ENCODE measurements at regions not wholly inside any gene's neighbourhood (a gene's known extent, or its start where the extent isn't known, plus 50 kb on each side); places are given as distances from the start of the nearest gene placed in this dataset.

DNA sequence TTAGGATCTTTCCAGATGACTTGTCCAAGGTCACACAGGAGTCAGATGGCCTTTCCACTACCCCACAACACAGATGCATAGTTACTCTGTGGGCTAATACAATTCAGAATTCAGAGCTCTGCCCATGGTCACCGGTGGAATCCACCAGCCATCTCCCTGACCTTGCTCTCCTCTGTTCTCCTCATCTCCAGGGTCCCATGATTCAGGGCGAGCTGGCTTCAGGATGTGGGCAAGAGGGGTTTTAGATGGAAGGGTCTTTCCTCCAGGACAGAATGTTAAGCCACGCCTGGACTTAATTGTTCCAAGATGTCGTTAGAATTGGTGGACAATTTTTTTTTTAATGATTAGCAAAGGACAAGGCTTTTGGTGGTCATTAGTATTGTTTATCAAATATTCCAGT, 81.7 kb upstream of the LARP1 start:
- no peak for TF ChIP-seq CREB5 (CRISPR knock-in tag; IDR thresholded peaks at IDR 0.05; ENCODE audit: low read depth)
- no peak for TF ChIP-seq ISL1 (CRISPR knock-in tag; IDR thresholded peaks at IDR 0.05)
- TF ChIP-seq, protein P1, sequence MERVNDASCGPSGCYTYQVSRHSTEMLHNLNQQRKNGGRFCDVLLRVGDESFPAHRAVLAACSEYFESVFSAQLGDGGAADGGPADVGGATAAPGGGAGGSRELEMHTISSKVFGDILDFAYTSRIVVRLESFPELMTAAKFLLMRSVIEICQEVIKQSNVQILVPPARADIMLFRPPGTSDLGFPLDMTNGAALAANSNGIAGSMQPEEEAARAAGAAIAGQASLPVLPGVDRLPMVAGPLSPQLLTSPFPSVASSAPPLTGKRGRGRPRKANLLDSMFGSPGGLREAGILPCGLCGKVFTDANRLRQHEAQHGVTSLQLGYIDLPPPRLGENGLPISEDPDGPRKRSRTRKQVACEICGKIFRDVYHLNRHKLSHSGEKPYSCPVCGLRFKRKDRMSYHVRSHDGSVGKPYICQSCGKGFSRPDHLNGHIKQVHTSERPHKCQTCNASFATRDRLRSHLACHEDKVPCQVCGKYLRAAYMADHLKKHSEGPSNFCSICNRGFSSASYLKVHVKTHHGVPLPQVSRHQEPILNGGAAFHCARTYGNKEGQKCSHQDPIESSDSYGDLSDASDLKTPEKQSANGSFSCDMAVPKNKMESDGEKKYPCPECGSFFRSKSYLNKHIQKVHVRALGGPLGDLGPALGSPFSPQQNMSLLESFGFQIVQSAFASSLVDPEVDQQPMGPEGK (CRISPR knock-in tag; IDR thresholded peaks at IDR 0.05; ENCODE audit: borderline replicate concordance): no peak
- TF ChIP-seq CSDC2 (CRISPR knock-in tag; IDR thresholded peaks at IDR 0.05): no peak
- no peak for TF ChIP-seq BACH2 (CRISPR knock-in tag; IDR thresholded peaks at IDR 0.05; ENCODE audit: borderline replicate concordance)
- no peak for TF ChIP-seq ESRRG (CRISPR knock-in tag; IDR thresholded peaks at IDR 0.05)
